Epithelial cell of prostate (primary cell): ENCODE measurements at regions not wholly inside any gene's neighbourhood (a gene's known extent, or its start where the extent isn't known, plus 50 kb on each side); places are given as distances from the start of the nearest gene placed in this dataset.

Experiments used
- DNase-seq: peaks from one replicate; pipeline ENCODE4 v3.0.0-alpha.2; 2011; ENCODE audit warnings: low read depth, low spot score
- H3K27ac ChIP-seq: fragments of 450-650 bp; 2 replicates; pipeline ENCODE4 v1.5.1; 2017; ENCODE audit warnings: mild to moderate bottlenecking

GRCh38 chr12:115860619-115861018 lies 416.9 kb downstream of the MED13L start:
- no peak for DNase-seq
- H3K27ac ChIP-seq = no peak overlapping the region

GRCh38 chr12:115859231-115859630 lies 418.3 kb downstream of the MED13L start:
- H3K27ac ChIP-seq = no peak overlapping the region
- DNase-seq = no peak

- H3K27ac ChIP-seq = no peak overlapping the region
- DNase-seq = no peak
Observed at GRCh38 chr12:115857923-115858322, 419.6 kb downstream of the MED13L start.

GRCh38 chr12:115857160-115857920 lies 420.2 kb downstream of the MED13L start:
- DNase-seq = no peak
- H3K27ac ChIP-seq = no peak overlapping the region

GRCh38 chr12:115852054-115852453 lies 425.4 kb downstream of the MED13L start:
- H3K27ac ChIP-seq = no peak overlapping the region
- DNase-seq = no peak

GRCh38 chr12:115850957-115851356 lies 426.5 kb downstream of the MED13L start:
- no peak overlapping the region for H3K27ac ChIP-seq
- no peak for DNase-seq

- H3K27ac ChIP-seq = no peak overlapping the region
- DNase-seq = no peak
Observed at GRCh38 chr12:115849262-115849943, 428.1 kb downstream of the MED13L start.

GRCh38 chr12:115847398-115847797 lies 430.1 kb downstream of the MED13L start:
- no peak for DNase-seq
- no peak overlapping the region for H3K27ac ChIP-seq

GRCh38 chr12:115846516-115846915 lies 431.0 kb downstream of the MED13L start:
- no peak for DNase-seq
- no peak overlapping the region for H3K27ac ChIP-seq

GRCh38 chr12:115840159-115840558 lies 437.3 kb downstream of the MED13L start:
- DNase-seq = peak; percentile 3
- no peak overlapping the region for H3K27ac ChIP-seq

- no peak for DNase-seq
- H3K27ac ChIP-seq = no peak overlapping the region
Observed at GRCh38 chr12:115838952-115839351, 438.5 kb downstream of the MED13L start.

GRCh38 chr12:115837220-115837619 lies 440.3 kb downstream of the MED13L start:
- H3K27ac ChIP-seq = no peak overlapping the region
- no peak for DNase-seq

- no peak for DNase-seq
Observed at GRCh38 chr12:115835445-115835844, 442.0 kb downstream of the MED13L start.

GRCh38 chr12:115833704-115834103 lies 443.8 kb downstream of the MED13L start:
- DNase-seq = no peak
- no peak overlapping the region for H3K27ac ChIP-seq

More at GRCh38 chr12:115835445-115835844, 442.0 kb downstream of the MED13L start:
- no peak overlapping the region for H3K27ac ChIP-seq

GRCh38 chr12:115830633-115831032 lies 446.9 kb downstream of the MED13L start:
- H3K27ac ChIP-seq = no peak overlapping the region
- DNase-seq = no peak

GRCh38 chr12:115830070-115830469 lies 447.4 kb downstream of the MED13L start:
- no peak overlapping the region for H3K27ac ChIP-seq
- no peak for DNase-seq

- DNase-seq = no peak
- no peak overlapping the region for H3K27ac ChIP-seq
Observed at GRCh38 chr12:115828168-115828567, 449.3 kb downstream of the MED13L start.

- no peak for DNase-seq
- no peak overlapping the region for H3K27ac ChIP-seq
Observed at GRCh38 chr12:115824936-115825602, 452.4 kb downstream of the MED13L start.

- no peak overlapping the region for H3K27ac ChIP-seq
- no peak for DNase-seq
Observed at GRCh38 chr12:115823635-115824034, 453.9 kb downstream of the MED13L start.

- no peak for DNase-seq
- no peak overlapping the region for H3K27ac ChIP-seq
Observed at GRCh38 chr12:115820656-115821055, 456.8 kb downstream of the MED13L start.

GRCh38 chr12:115818973-115819372 lies 458.5 kb downstream of the MED13L start:
- no peak overlapping the region for H3K27ac ChIP-seq
- DNase-seq = no peak
